CD4-positive, CD25-positive, alpha-beta regulatory T cell (primary cell): ENCODE measurements at regions not wholly inside any gene's neighbourhood (a gene's known extent, or its start where the extent isn't known, plus 50 kb on each side); places are given as distances from the start of the nearest gene placed in this dataset.

Experiments used
- ATAC-seq, 2 donors: fragments of 150-1000 bp; cut with Tn5 transposase; one replicate each; pipeline ENCODE4 v1.10.0; 2021; ENCODE audit warnings: low read depth in 2 of 2, moderate number of reproducible peaks in 2 of 2, moderate library complexity in 1 of 2
- DNase-seq, 3 donors: peaks; one replicate each; pipeline versions ENCODE4 v3.0.0 to v3.0.0-alpha.2; 2012 to 2022; ENCODE audit warnings: mixed read lengths in 1 of 3
- H3K27ac ChIP-seq: one replicate; pipeline ENCODE4 v1.7.0; 2013; ENCODE audit warnings: mild to moderate bottlenecking, low read length; ENCODE audit not compliant: insufficient read depth, poor library complexity, severe bottlenecking
- H3K27me3 ChIP-seq: one replicate; pipeline ENCODE4 v1.7.0; 2013; ENCODE audit warnings: low read length; ENCODE audit not compliant: control insufficient read depth, insufficient read depth
- H3K36me3 ChIP-seq: one replicate; pipeline ENCODE4 v1.7.0; 2013; ENCODE audit warnings: mild to moderate bottlenecking, low read length, moderate library complexity; ENCODE audit not compliant: control insufficient read depth, insufficient read depth
- H3K4me1 ChIP-seq: 2 replicates; pipeline ENCODE4 v1.7.0; 2013; ENCODE audit warnings: mild to moderate bottlenecking, low read length; ENCODE audit not compliant: insufficient read depth, control insufficient read depth, poor library complexity, severe bottlenecking
- H3K4me3 ChIP-seq: one replicate; pipeline ENCODE4 v1.7.0; 2013; ENCODE audit warnings: low read depth, mild to moderate bottlenecking, low read length, moderate library complexity
- H3K9me3 ChIP-seq, 2 experiments: 1 replicate in 1 of 2; 2 replicates in 1 of 2; pipeline ENCODE4 v1.7.0; 2013; ENCODE audit warnings: low read length in 2 of 2, mild to moderate bottlenecking in 1 of 2, moderate library complexity in 1 of 2; ENCODE audit not compliant: control insufficient read depth in 2 of 2
- H3K27ac Mint-ChIP-seq, 3 donors: one replicate each; pipeline ENCODE4 v1.8.0; 2020 to 2022; ENCODE audit warnings: mild to moderate bottlenecking in 3 of 3, mixed read lengths in 3 of 3, moderate library complexity in 2 of 3
- H3K27me3 Mint-ChIP-seq: one replicate; pipeline ENCODE4 v1.8.0; 2022; ENCODE audit warnings: mild to moderate bottlenecking, mixed read lengths
- H3K36me3 Mint-ChIP-seq: one replicate; pipeline ENCODE4 v1.8.0; 2020; ENCODE audit warnings: mixed read lengths
- H3K4me1 Mint-ChIP-seq, 4 donors: one replicate each; pipeline ENCODE4 v1.8.0; 2020 to 2022; ENCODE audit warnings: mixed read lengths in 4 of 4, mild to moderate bottlenecking in 1 of 4
- H3K4me3 Mint-ChIP-seq, 4 donors: one replicate each; pipeline ENCODE4 v1.8.0; 2020 to 2022; ENCODE audit warnings: mild to moderate bottlenecking in 4 of 4, mixed read lengths in 4 of 4, moderate library complexity in 3 of 4
- H3K9me3 Mint-ChIP-seq, 7 donors: one replicate each; pipeline ENCODE4 v1.8.0; 2020 to 2022; ENCODE audit warnings: mixed read lengths in 7 of 7, mild to moderate bottlenecking in 3 of 7, moderate library complexity in 2 of 7

- no peak for ATAC-seq
- Mint-ChIP-seq H3K27ac (no peak overlapping the region), H3K36me3 (no peaks in the 10 kb centered on the region), H3K27me3 (no peaks in the 10 kb centered on the region), H3K9me3 (peaks cover 2 to 18% (median 8%) of the 10 kb centered on the region in 7 donors), H3K4me3 (no peak overlapping the region), H3K4me1 (no peaks in the 10 kb centered on the region)
- DNase-seq = no peak
- H3K4me1 ChIP-seq = no peaks in the 10 kb centered on the region
- no peaks in the 10 kb centered on the region for H3K9me3 ChIP-seq
- H3K36me3 ChIP-seq = no peaks in the 10 kb centered on the region
- no peak overlapping the region for H3K4me3 ChIP-seq
- H3K27me3 ChIP-seq = no peaks in the 10 kb centered on the region
- no peak overlapping the region for H3K27ac ChIP-seq
Observed at GRCh38 chr4:29558789-29559188, 1161.4 kb upstream of the PCDH7 start.

GRCh38 chr4:29559286-29559685 lies 1160.9 kb upstream of the PCDH7 start:
- H3K36me3 ChIP-seq = no peaks in the 10 kb centered on the region
- H3K4me1 Mint-ChIP-seq = no peaks in the 10 kb centered on the region
- no peak overlapping the region for H3K27ac Mint-ChIP-seq

GRCh38 chr4:29560452-29560851 lies 1159.7 kb upstream of the PCDH7 start:
- H3K4me3 Mint-ChIP-seq = no peak overlapping the region
- Histone ChIP-seq H3K4me1 (no peaks in the 10 kb centered on the region), H3K9me3 (no peaks in the 10 kb centered on the region), H3K4me3 (no peak overlapping the region), H3K27ac (no peak overlapping the region), H3K36me3 (no peaks in the 10 kb centered on the region), H3K27me3 (no peaks in the 10 kb centered on the region)
- no peaks in the 10 kb centered on the region for H3K36me3 Mint-ChIP-seq
- ATAC-seq = no peak
- DNase-seq = no peak
- H3K27me3 Mint-ChIP-seq = no peaks in the 10 kb centered on the region
- peaks cover 5 to 21% (median 10%) of the 10 kb centered on the region in 7 donors for H3K9me3 Mint-ChIP-seq
- H3K27ac Mint-ChIP-seq = no peak overlapping the region
- no peaks in the 10 kb centered on the region for H3K4me1 Mint-ChIP-seq

More at GRCh38 chr4:29559286-29559685, 1160.9 kb upstream of the PCDH7 start:
- H3K27me3 ChIP-seq = no peaks in the 10 kb centered on the region
- no peak overlapping the region for H3K4me3 ChIP-seq
- Mint-ChIP-seq H3K4me3 (no peak overlapping the region), H3K27me3 (no peaks in the 10 kb centered on the region), H3K36me3 (no peaks in the 10 kb centered on the region), H3K9me3 (peaks cover 2 to 15% (median 10%) of the 10 kb centered on the region in 7 donors)
- no peaks in the 10 kb centered on the region for H3K9me3 ChIP-seq
- H3K27ac ChIP-seq = no peak overlapping the region
- DNase-seq = no peak
- ATAC-seq = no peak
- H3K4me1 ChIP-seq = no peaks in the 10 kb centered on the region

GRCh38 chr4:29565256-29565655 lies 1154.9 kb upstream of the PCDH7 start:
- Histone ChIP-seq H3K4me3 (no peak overlapping the region), H3K27me3 (no peaks in the 10 kb centered on the region), H3K4me1 (no peaks in the 10 kb centered on the region), H3K27ac (no peak overlapping the region), H3K9me3 (peaks cover 0 to 2% of the 10 kb centered on the region in 2 experiments), H3K36me3 (no peaks in the 10 kb centered on the region)
- H3K4me3 Mint-ChIP-seq = no peak overlapping the region
- H3K9me3 Mint-ChIP-seq = peaks cover 0 to 21% (median 6%) of the 10 kb centered on the region in 7 donors
- H3K27me3 Mint-ChIP-seq = no peaks in the 10 kb centered on the region
- DNase-seq = no peak
- ATAC-seq = no peak
- no peaks in the 10 kb centered on the region for H3K36me3 Mint-ChIP-seq
- H3K4me1 Mint-ChIP-seq = no peaks in the 10 kb centered on the region
- H3K27ac Mint-ChIP-seq = no peak overlapping the region

GRCh38 chr4:29566371-29566770 lies 1153.8 kb upstream of the PCDH7 start:
- no peaks in the 10 kb centered on the region for H3K36me3 Mint-ChIP-seq
- no peaks in the 10 kb centered on the region for H3K4me1 ChIP-seq
- no peak overlapping the region for H3K27ac ChIP-seq
- no peak overlapping the region for H3K4me3 Mint-ChIP-seq
- no peaks in the 10 kb centered on the region for H3K36me3 ChIP-seq
- H3K27me3 Mint-ChIP-seq = no peaks in the 10 kb centered on the region
- no peak overlapping the region for H3K27ac Mint-ChIP-seq
- H3K27me3 ChIP-seq = no peaks in the 10 kb centered on the region
- ATAC-seq = no peak
- H3K4me1 Mint-ChIP-seq = no peaks in the 10 kb centered on the region
- no peak for DNase-seq
- peaks cover 0 to 2% of the 10 kb centered on the region in 2 experiments for H3K9me3 ChIP-seq
- H3K4me3 ChIP-seq = no peak overlapping the region
- peaks cover 0 to 18% (median 6%) of the 10 kb centered on the region in 7 donors for H3K9me3 Mint-ChIP-seq

GRCh38 chr4:29571322-29571721 lies 1148.8 kb upstream of the PCDH7 start:
- Mint-ChIP-seq H3K27ac (no peak overlapping the region), H3K36me3 (no peaks in the 10 kb centered on the region), H3K27me3 (no peaks in the 10 kb centered on the region), H3K9me3 (peaks cover 0 to 12% (median 4%) of the 10 kb centered on the region in 7 donors), H3K4me3 (no peak overlapping the region), H3K4me1 (no peaks in the 10 kb centered on the region)
- DNase-seq = no peak
- Histone ChIP-seq H3K27me3 (no peaks in the 10 kb centered on the region), H3K4me3 (no peak overlapping the region), H3K27ac (no peak overlapping the region), H3K4me1 (no peaks in the 10 kb centered on the region), H3K36me3 (no peaks in the 10 kb centered on the region), H3K9me3 (peaks cover 0 to 2% of the 10 kb centered on the region in 2 experiments)
- ATAC-seq = no peak

GRCh38 chr4:29578329-29578728 lies 1141.8 kb upstream of the PCDH7 start:
- ATAC-seq (no peak), DNase-seq (no peak)
- Mint-ChIP-seq H3K9me3 (peaks cover 5 to 17% (median 8%) of the 10 kb centered on the region in 7 donors), H3K27ac (no peak overlapping the region), H3K4me3 (no peak overlapping the region), H3K27me3 (no peaks in the 10 kb centered on the region), H3K4me1 (no peaks in the 10 kb centered on the region), H3K36me3 (no peaks in the 10 kb centered on the region)
- Histone ChIP-seq H3K27me3 (no peaks in the 10 kb centered on the region), H3K36me3 (no peaks in the 10 kb centered on the region), H3K27ac (no peak overlapping the region), H3K4me1 (no peaks in the 10 kb centered on the region), H3K9me3 (no peaks in the 10 kb centered on the region), H3K4me3 (no peak overlapping the region)

GRCh38 chr4:29581457-29581856 lies 1138.7 kb upstream of the PCDH7 start:
- Histone ChIP-seq H3K4me1 (no peaks in the 10 kb centered on the region), H3K4me3 (no peak overlapping the region), H3K36me3 (no peaks in the 10 kb centered on the region), H3K9me3 (no peaks in the 10 kb centered on the region), H3K27me3 (no peaks in the 10 kb centered on the region), H3K27ac (no peak overlapping the region)
- peaks cover 3 to 17% (median 7%) of the 10 kb centered on the region in 7 donors for H3K9me3 Mint-ChIP-seq
- no peak overlapping the region for H3K4me3 Mint-ChIP-seq
- H3K27ac Mint-ChIP-seq = no peak overlapping the region
- H3K4me1 Mint-ChIP-seq = no peaks in the 10 kb centered on the region
- H3K27me3 Mint-ChIP-seq = no peaks in the 10 kb centered on the region
- no peaks in the 10 kb centered on the region for H3K36me3 Mint-ChIP-seq
- DNase-seq (no peak), ATAC-seq (no peak)
